Stimulated activated effector memory CD8-positive, alpha-beta T cell treated with anti-CD3 and anti-CD28 coated beads, Interleukin-12 subunit alpha, Interleukin-12 subunit beta, amount 100 ng/mL, for 72 hours (primary cell): ENCODE measurements at regions not wholly inside any gene's neighbourhood (a gene's known extent, or its start where the extent isn't known, plus 50 kb on each side); places are given as distances from the start of the nearest gene placed in this dataset.
A peak's percentile ranks its signal among the peaks of the same experiment; 100 is the strongest.

Experiments used
- ATAC-seq: fragments of 150-1000 bp; cut with Tn5 transposase; 2 replicates; pipeline ENCODE4 v1.10.0; 2021
- DNase-seq, 2 donors: peaks; one replicate each; pipeline ENCODE4 v3.0.0; 2021 to 2022; ENCODE audit warnings: low spot score in 2 of 2
- H3K27ac Mint-ChIP-seq: one replicate; pipeline ENCODE4 v1.8.0; 2022; ENCODE audit warnings: mild to moderate bottlenecking, mixed read lengths
- H3K36me3 Mint-ChIP-seq: one replicate; pipeline ENCODE4 v1.8.0; 2022; ENCODE audit warnings: mild to moderate bottlenecking, mixed read lengths
- H3K4me1 Mint-ChIP-seq: one replicate; pipeline ENCODE4 v1.8.0; 2022; ENCODE audit warnings: mixed read lengths
- H3K4me3 Mint-ChIP-seq: one replicate; pipeline ENCODE4 v1.8.0; 2022; ENCODE audit warnings: mild to moderate bottlenecking, mixed read lengths
- H3K9me3 Mint-ChIP-seq: one replicate; pipeline ENCODE4 v1.8.0; 2022; ENCODE audit warnings: mixed read lengths

- Mint-ChIP-seq H3K27ac (no peak overlapping the region), H3K4me1 (no peaks in the 10 kb centered on the region), H3K9me3 (no peaks in the 10 kb centered on the region), H3K4me3 (no peak overlapping the region), H3K36me3 (no peaks in the 10 kb centered on the region)
- peak in 1 of 2 donors; percentile 10 for DNase-seq
- peak; percentile 61 for ATAC-seq
Observed at GRCh38 chr2:177332026-177332991, 60.3 kb upstream of the AGPS start.

DNA sequence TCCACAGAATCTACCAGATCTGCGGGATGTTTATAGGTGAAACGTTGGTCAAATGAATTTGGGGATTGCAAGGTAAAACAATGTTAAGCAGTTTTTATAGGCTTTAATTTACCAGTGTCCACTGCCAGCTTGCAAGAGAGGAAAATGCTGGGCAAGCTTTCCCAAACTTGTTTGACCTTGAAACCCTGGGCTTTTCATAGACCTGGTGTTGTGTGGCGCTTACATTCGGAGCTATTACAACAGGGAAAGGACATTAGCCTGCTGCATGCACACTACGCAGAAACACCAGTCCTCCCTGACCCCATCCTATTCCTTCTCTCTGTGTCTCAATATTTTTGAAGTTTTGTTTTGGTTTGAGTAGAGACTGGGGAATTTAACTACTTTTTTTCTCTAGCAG lies 59.6 kb upstream of the AGPS start:
- H3K4me3 Mint-ChIP-seq = no peak overlapping the region
- no peak overlapping the region for H3K27ac Mint-ChIP-seq
- peaks cover 3% of the 10 kb centered on the region for H3K4me1 Mint-ChIP-seq
- no peak for DNase-seq
- no peaks in the 10 kb centered on the region for H3K36me3 Mint-ChIP-seq
- no peak for ATAC-seq
- no peaks in the 10 kb centered on the region for H3K9me3 Mint-ChIP-seq

GRCh38 chr2:177334940-177335543 lies 57.5 kb upstream of the AGPS start:
- Mint-ChIP-seq H3K36me3 (no peaks in the 10 kb centered on the region), H3K4me3 (no peak overlapping the region), H3K9me3 (no peaks in the 10 kb centered on the region), H3K4me1 (peaks cover 6% of the 10 kb centered on the region), H3K27ac (no peak overlapping the region)
- ATAC-seq = no peak
- DNase-seq = no peak

GRCh38 chr2:177335917-177336450 lies 56.6 kb upstream of the AGPS start:
- Mint-ChIP-seq H3K36me3 (no peaks in the 10 kb centered on the region), H3K27ac (no peak overlapping the region), H3K4me3 (no peak overlapping the region), H3K4me1 (peaks cover 6% of the 10 kb centered on the region), H3K9me3 (no peaks in the 10 kb centered on the region)
- ATAC-seq (no peak), DNase-seq (no peak)

- ATAC-seq = peak; percentile 90
- peaks cover 6% of the 10 kb centered on the region for H3K4me1 Mint-ChIP-seq
- DNase-seq = no peak
- H3K9me3 Mint-ChIP-seq = no peaks in the 10 kb centered on the region
- no peaks in the 10 kb centered on the region for H3K36me3 Mint-ChIP-seq
- H3K27ac Mint-ChIP-seq = peak overlapping the region; percentile 7
- H3K4me3 Mint-ChIP-seq = no peak overlapping the region
Observed at GRCh38 chr2:177338177-177338721, 54.3 kb upstream of the AGPS start.

DNA sequence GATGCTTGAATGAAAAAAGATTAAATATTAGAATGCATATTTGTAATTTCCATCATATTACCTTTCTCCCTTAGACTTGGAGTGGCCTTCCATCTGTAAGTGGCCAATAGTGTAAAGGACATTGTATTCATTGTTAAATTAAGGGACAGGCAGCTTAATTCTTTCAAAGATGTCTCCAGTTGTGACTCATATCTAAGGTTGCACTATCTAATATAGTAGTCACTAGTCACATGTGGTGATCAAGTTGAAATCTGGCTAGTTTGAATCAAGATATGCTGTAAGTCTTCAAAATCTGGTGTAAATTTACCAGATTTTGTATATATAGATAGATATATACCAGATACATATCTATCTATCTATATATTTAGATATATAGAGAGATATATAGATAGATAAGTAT lies 52.4 kb upstream of the AGPS start:
- ATAC-seq (peak; percentile 34), DNase-seq (no peak)
- H3K36me3 Mint-ChIP-seq = no peaks in the 10 kb centered on the region
- no peak overlapping the region for H3K4me3 Mint-ChIP-seq
- no peak overlapping the region for H3K27ac Mint-ChIP-seq
- peaks cover 6% of the 10 kb centered on the region for H3K4me1 Mint-ChIP-seq
- H3K9me3 Mint-ChIP-seq = no peaks in the 10 kb centered on the region

DNA sequence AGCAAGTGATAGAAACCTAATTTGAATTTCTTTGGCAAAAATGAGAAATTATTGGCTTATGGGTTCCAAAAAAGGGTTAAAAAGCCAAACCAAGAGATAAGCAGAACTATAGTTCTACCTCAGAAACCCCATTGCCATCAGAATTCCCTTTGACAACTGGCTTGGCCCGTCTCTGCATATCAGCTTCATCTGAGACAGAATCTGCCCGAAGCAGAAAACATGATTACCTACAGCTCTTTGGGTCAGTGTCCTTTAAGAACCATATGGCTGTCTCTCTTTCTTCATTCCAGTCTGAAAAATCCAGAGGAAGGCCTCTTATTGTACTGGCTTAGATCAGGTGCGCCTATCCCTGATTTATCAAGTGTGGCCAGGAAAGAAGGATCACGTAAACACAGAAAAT lies 49.8 kb upstream of the AGPS start:
- ATAC-seq (no peak), DNase-seq (no peak)
- H3K36me3 Mint-ChIP-seq = no peaks in the 10 kb centered on the region
- H3K4me3 Mint-ChIP-seq = no peak overlapping the region
- no peak overlapping the region for H3K27ac Mint-ChIP-seq
- H3K9me3 Mint-ChIP-seq = no peaks in the 10 kb centered on the region
- peaks cover 6% of the 10 kb centered on the region for H3K4me1 Mint-ChIP-seq
